ENCODE measurements at regions not wholly inside any gene's neighbourhood (a gene's known extent, or its start where the extent isn't known, plus 50 kb on each side); places are given as distances from the start of the nearest gene placed in this dataset.

DNA sequence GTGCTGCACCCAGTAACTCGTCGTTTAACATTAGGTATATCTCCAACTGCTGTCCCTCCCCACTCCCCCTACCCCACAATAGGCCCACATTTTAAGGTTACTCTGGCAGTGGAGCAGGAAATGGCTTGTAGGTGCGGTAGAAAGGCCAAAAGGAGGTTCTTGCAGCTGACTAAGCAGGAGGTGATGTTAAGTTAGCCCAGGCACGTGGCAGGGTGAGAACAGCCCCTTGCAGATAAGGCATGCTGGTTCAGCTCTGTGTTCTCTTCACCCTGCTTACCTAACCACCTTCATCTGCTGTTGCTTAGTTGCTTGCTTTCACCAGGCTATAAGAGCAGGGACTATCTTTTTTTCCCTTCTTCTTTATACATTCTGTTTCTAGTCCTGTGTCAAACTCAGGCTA is 1082.8 kb upstream of the RBFOX1 start:
- Histone ChIP-seq H2AFZ (ENCODE audit: low read length) (no peak overlapping the region), H3K4me1 (ENCODE audit: insufficient read depth, low read length) (no peaks in the 10 kb centered on the region), H3F3A (ENCODE audit: low read length, unreplicated experiment) (no peaks in the 10 kb centered on the region), H4K20me1 (ENCODE audit: low read length) (no peaks in the 10 kb centered on the region), H3K9ac (ENCODE audit: low read length) (no peak overlapping the region), H3K4me2 (ENCODE audit: low read length) (no peak overlapping the region), H3K9me3 (ENCODE audit: low read length) (no peaks in the 10 kb centered on the region), H3K4me3 (ENCODE audit: low read length) (no peak overlapping the region), H3K79me2 (ENCODE audit: low read length) (no peaks in the 10 kb centered on the region), H3K27me3 (ENCODE audit: low read length) (no peaks in the 10 kb centered on the region), H3K36me3 (ENCODE audit: low read depth, low read length) (no peaks in the 10 kb centered on the region), H3K9me2 (replicated peaks; ENCODE audit: low read length) (no peaks in the 10 kb centered on the region), H3K27ac (ENCODE audit: low read length) (no peak overlapping the region)
- POLR2A ChIA-PET (ENCODE audit: unreplicated experiment): no interaction called here
- TF ChIP-seq, protein P1, sequence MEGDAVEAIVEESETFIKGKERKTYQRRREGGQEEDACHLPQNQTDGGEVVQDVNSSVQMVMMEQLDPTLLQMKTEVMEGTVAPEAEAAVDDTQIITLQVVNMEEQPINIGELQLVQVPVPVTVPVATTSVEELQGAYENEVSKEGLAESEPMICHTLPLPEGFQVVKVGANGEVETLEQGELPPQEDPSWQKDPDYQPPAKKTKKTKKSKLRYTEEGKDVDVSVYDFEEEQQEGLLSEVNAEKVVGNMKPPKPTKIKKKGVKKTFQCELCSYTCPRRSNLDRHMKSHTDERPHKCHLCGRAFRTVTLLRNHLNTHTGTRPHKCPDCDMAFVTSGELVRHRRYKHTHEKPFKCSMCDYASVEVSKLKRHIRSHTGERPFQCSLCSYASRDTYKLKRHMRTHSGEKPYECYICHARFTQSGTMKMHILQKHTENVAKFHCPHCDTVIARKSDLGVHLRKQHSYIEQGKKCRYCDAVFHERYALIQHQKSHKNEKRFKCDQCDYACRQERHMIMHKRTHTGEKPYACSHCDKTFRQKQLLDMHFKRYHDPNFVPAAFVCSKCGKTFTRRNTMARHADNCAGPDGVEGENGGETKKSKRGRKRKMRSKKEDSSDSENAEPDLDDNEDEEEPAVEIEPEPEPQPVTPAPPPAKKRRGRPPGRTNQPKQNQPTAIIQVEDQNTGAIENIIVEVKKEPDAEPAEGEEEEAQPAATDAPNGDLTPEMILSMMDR (conservative IDR thresholded peaks at IDR 0.05; ENCODE audit: low read depth, low read length): no peak
- TF ChIP-seq EZH2 (IDR thresholded peaks at IDR 0.05; ENCODE audit: low read length, unreplicated experiment): no peak
- TF ChIP-seq EZH2phosphoT487 (IDR thresholded peaks at IDR 0.05; ENCODE audit: borderline replicate concordance, low read length): no peak
- ATAC-seq (no peak), DNase-seq (no peak)
- intact Hi-C loops (cut with micrococcal nuclease): no loop called here
- no TSS peak for BruUV-seq (replicated peaks)
- CTCF ChIA-PET: no interaction called here

DNA sequence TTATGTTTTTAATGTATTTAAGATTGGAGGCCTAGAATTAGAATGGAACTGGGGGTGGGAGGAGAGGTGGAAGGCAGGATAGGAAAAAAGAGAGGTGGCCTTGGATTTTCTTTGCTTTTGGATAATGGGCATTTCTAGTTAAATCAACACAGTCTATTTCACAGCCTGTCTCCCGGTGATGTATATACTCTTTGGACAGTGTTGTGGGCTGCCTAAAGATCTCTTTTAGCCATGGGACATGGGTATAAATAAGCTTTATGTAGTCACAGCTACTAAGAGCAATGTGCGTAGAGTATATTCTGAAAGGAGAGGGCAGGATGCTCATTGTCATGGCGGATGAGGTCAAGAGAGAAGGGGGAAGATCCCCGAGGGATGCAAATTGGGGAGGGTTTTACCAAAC is 1084.4 kb upstream of the RBFOX1 start:
- no TSS peak for BruUV-seq (replicated peaks)
- CTCF ChIA-PET: no interaction called here

DNA sequence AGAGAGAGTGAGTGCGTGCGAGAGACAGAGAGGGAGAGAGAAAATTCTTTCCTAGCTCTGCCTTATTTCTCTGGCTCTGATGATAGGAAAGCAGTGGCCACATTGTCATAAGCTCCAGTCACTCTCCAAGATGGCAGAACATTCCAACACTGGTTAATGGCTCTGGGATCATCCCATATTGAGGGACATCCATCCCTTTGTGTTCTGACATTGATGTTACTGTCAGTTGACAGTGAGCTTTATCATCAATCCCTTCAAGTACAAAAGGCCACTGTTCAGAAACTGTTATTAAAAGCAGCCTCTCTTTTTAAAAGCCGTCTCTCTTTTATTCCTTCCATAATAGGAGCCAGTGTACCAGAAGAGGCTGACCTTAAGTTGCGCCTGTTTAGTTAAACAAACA is 1084.9 kb upstream of the RBFOX1 start:
- no peak overlapping the region for H3K27ac ChIP-seq (ENCODE audit: low read length)
- H2AFZ ChIP-seq (ENCODE audit: low read length): no peak overlapping the region
- H3K36me3 ChIP-seq (ENCODE audit: low read depth, low read length): no peaks in the 10 kb centered on the region
- no peak overlapping the region for H3K4me2 ChIP-seq (ENCODE audit: low read length)
- no peaks in the 10 kb centered on the region for H3F3A ChIP-seq (ENCODE audit: low read length, unreplicated experiment)
- ATAC-seq (no peak), DNase-seq (no peak)
- POLR2A ChIA-PET (ENCODE audit: unreplicated experiment): no interaction called here
- no peaks in the 10 kb centered on the region for H3K79me2 ChIP-seq (ENCODE audit: low read length)
- TF ChIP-seq, protein P1 (conservative IDR thresholded peaks at IDR 0.05; ENCODE audit: low read depth, low read length): no peak
- TF ChIP-seq EZH2phosphoT487 (IDR thresholded peaks at IDR 0.05; ENCODE audit: borderline replicate concordance, low read length): no peak
- no peak for TF ChIP-seq EZH2 (IDR thresholded peaks at IDR 0.05; ENCODE audit: low read length, unreplicated experiment)
- intact Hi-C loops (cut with micrococcal nuclease): no loop called here
- CTCF ChIA-PET: no interaction called here
- H3K9me2 ChIP-seq (replicated peaks; ENCODE audit: low read length): no peaks in the 10 kb centered on the region
- H3K9me3 ChIP-seq (ENCODE audit: low read length): no peaks in the 10 kb centered on the region
- no peak overlapping the region for H3K4me3 ChIP-seq (ENCODE audit: low read length)
- H4K20me1 ChIP-seq (ENCODE audit: low read length): no peaks in the 10 kb centered on the region
- H3K9ac ChIP-seq (ENCODE audit: low read length): no peak overlapping the region
- H3K27me3 ChIP-seq (ENCODE audit: low read length): no peaks in the 10 kb centered on the region
- H3K4me1 ChIP-seq (ENCODE audit: insufficient read depth, low read length): no peaks in the 10 kb centered on the region
- no TSS peak for BruUV-seq (replicated peaks)

More for the DNA sequence above, 1084.4 kb upstream of the RBFOX1 start:
- H3K9me2 ChIP-seq (replicated peaks; ENCODE audit: low read length): no peaks in the 10 kb centered on the region
- no peaks in the 10 kb centered on the region for H3K27me3 ChIP-seq (ENCODE audit: low read length)
- H4K20me1 ChIP-seq (ENCODE audit: low read length): no peaks in the 10 kb centered on the region
- no peak overlapping the region for H3K9ac ChIP-seq (ENCODE audit: low read length)
- no peak overlapping the region for H3K4me2 ChIP-seq (ENCODE audit: low read length)
- no peaks in the 10 kb centered on the region for H3K9me3 ChIP-seq (ENCODE audit: low read length)
- POLR2A ChIA-PET (ENCODE audit: unreplicated experiment): no interaction called here
- H2AFZ ChIP-seq (ENCODE audit: low read length): no peak overlapping the region
- intact Hi-C loops (cut with micrococcal nuclease): no loop called here
- H3K4me3 ChIP-seq (ENCODE audit: low read length): no peak overlapping the region
- no peaks in the 10 kb centered on the region for H3K4me1 ChIP-seq (ENCODE audit: insufficient read depth, low read length)
- H3F3A ChIP-seq (ENCODE audit: low read length, unreplicated experiment): no peaks in the 10 kb centered on the region
- no peaks in the 10 kb centered on the region for H3K36me3 ChIP-seq (ENCODE audit: low read depth, low read length)
- no peak for DNase-seq
- H3K79me2 ChIP-seq (ENCODE audit: low read length): no peaks in the 10 kb centered on the region
- TF ChIP-seq, protein P1 (conservative IDR thresholded peaks at IDR 0.05; ENCODE audit: low read depth, low read length): no peak
- TF ChIP-seq EZH2 (IDR thresholded peaks at IDR 0.05; ENCODE audit: low read length, unreplicated experiment): no peak
- no peak for TF ChIP-seq EZH2phosphoT487 (IDR thresholded peaks at IDR 0.05; ENCODE audit: borderline replicate concordance, low read length)
- ATAC-seq: no peak
- no peak overlapping the region for H3K27ac ChIP-seq (ENCODE audit: low read length)
